Ishikawa (cell line): ENCODE measurements at regions not wholly inside any gene's neighbourhood (a gene's known extent, or its start where the extent isn't known, plus 50 kb on each side); places are given as distances from the start of the nearest gene placed in this dataset.

Experiments used
- EP300 ChIP-seq: IDR thresholded peaks from 2 replicates; pipeline ENCODE4 v1.6.1; 2012; ENCODE audit warnings: borderline replicate concordance
- TAF1 ChIP-seq: IDR thresholded peaks from 2 replicates; pipeline ENCODE4 v1.6.1; 2012; ENCODE audit warnings: low read depth, mild to moderate bottlenecking
- YY1 ChIP-seq: IDR thresholded peaks from 2 replicates; pipeline ENCODE4 v1.6.1; 2012; ENCODE audit warnings: low read depth

DNA sequence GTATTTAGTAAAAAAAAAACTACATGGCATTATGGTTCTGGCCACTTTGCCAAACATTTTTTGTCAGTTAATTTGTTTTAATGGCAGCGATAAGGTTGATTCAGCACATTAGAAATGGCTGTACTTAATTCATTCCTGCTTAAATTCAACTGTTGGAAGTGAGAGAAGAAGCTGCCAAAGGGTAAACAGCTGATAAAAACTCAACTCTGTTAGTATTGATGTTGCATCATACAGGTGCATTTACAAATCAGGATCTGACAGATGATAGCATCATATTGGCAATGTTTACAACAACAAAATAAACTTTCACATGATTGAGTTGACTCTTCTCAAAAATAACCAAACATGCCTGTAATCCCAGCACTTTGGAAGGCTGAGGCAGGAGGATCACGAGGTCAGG, 444.3 kb downstream of the IPMK start:
- TF ChIP-seq TAF1 (no peak), EP300 (no peak), YY1 (no peak)
